HG03025 (cell line): ENCODE measurements at regions not wholly inside any gene's neighbourhood (a gene's known extent, or its start where the extent isn't known, plus 50 kb on each side); places are given as distances from the start of the nearest gene placed in this dataset.
"Not testable (repeated sequence)": the region's sequence is repeated elsewhere in the genome, so short reads cannot be mapped to it uniquely, and the experiment has no call there.

ENCODE experiments used
- ATAC-seq: cut with Tn5 transposase; IDR thresholded peaks from one replicate; pipeline ENCODE4 v1.9.1; 2021; ENCODE audit warnings: mild to moderate bottlenecking, moderate library complexity; ENCODE audit not compliant: unreplicated experiment, low FRiP score

DNA sequence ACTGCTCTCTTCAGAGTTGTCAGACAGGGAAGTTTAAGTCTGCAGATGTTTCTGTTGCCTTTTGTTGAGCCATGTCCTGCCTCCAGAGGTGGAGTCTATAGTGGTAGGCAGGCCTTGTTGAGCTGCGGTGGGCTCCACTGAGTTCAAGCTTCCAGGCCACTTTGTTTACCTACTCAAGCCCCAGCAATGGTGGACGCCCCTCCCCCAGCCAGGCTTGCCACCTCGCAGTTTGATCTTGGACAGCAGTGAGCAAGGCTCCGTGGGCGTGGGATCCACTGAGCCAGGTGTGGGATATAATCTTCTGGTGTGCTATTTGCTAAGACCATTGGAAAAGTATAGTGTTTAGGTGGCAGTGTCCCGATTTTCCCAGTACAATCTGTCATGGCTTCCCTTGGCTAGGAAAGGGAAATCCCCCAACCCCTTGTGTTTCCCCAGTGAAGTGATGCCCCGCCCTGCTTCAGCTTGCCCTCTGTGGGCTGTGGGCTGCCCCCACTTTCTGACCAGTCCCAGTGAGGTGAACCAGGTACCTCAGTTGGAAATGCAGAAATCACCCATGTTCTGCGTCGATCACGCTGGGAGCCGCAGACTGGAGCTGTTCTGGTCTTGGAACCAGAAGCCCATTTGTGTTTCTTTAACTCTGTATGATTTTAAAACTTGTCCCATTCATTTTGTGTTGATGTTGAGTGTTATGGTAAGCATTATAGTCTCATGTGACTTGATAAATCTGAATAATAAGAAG, 89.2 kb upstream of the CALCR start:
- no peak for ATAC-seq

DNA sequence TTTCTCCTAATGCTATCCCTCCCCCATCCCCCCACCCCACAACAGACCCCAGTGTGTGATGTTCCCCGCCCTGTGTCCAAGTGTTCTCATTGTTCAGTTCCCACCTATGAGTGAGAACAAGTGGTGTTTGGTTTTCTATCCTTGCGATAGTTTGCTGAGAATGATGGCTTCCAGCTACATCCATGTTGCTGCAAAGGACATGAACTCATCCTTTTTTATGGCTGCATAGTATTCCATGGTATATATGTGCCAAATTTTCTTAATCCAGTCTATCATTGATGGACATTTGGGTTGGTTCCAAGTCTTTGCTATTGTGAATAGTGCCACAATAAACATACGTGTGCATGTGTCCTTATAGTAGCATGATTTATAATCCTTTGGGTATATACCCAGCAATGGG, 83.6 kb upstream of the CALCR start:
- ATAC-seq, result not testable (repeated sequence)

DNA sequence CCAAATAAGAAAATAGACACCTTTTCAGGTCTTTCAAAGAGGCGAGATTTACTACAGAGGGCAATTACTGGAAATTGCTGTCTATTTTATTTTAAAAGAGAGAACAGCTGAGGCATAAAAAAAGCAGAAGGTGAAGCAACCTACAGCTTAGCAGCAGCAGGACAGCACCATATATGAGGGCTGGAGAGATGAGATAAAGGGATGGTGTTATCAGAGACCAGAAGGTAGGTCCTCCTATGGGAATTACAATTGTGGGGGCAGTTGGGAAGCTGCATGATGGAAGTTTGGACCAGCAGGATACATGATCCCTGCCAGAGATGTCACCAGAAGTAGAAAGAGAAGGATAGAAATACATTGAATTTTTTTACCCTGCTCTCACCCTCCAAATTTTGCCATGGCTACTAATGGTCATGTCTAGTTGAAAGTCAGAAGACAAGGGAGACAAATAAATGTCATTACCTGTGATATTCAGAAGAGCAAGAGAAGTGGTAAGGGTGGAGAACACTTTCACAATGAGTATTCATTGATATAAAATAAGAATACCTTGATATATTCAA, 77.2 kb upstream of the CALCR start:
- ATAC-seq, result no peak

DNA sequence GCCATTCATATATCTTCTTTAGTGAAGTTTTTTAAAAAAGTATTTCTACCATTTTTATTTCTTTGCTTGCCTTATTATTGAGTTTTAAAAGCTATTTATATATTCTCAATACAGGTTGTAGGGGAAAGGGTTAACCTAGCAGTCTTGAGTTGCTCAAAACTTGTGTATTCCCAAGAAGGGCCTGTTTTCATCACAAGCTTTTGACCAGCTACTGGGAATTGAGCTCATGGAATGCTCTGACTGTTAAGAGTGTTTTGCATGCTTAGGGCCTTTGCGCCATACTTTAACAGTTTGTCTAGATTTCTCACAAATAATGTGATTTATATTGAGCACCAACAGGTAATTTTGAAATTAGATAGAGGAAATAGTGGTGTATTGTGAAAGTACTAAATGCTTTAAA, 72.0 kb upstream of the CALCR start:
- no peak for ATAC-seq

DNA sequence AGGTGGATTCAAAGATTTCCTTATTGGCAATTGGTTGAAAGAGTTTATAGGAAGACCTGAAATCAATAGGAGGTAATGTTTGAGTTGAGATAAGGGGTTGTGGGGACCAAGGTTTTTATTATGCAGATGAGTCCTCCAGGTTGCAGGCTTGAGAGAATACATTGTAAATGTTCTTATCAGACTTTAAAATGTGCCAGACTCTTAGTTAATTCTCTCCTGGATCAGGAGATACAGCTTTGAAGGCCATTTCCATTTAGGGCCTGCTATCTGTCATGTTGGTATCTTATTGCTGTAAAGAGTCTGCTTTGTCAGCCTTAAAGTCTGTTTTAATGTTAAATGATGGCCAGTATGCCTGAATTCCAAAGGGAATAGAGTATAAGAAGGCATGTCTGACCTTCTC, 61.8 kb upstream of the CALCR start:
- ATAC-seq, result no peak

DNA sequence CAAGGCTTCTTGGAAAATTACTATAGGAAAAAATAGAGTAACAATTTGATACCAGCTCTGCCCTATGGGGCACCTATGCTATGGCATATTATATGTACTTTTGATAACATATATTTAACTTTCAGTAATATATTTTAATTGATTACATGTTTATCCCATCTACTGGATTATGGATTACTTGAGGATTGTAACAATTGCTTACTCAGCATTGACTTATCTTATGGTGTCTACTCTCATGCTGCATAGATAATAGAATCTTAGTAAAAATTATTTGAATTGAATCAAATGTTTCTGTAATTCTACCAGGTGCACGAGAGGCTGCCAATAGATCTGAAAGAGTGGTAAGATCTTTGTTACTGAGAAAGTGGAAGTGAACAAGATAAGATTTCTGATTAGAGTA, 57.8 kb upstream of the CALCR start:
- no peak for ATAC-seq

DNA sequence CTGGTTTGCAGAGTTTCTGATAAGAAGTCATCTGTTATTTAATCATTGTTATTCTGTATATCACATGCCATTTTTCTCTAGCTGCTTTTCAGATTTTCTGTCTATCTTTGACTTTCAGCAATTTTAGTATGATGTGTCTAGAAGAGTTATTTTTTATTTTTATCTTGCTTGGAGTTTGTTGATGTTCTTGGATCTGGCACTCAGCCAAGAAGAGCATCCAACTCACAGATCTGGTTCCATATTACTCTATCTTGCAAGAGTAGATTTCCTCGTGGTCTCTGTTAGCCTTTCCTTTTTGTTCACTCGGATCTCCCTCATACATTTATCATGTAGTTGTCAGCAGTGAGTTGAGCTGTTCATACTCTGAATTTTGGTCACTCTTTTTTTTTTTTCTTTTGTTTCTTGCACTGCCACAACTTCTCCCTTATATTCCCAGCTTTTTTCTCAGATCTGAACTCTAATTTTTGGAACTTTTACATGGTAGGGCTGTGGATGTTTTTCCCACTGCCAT, 54.8 kb upstream of the CALCR start:
- ATAC-seq, result no peak

DNA sequence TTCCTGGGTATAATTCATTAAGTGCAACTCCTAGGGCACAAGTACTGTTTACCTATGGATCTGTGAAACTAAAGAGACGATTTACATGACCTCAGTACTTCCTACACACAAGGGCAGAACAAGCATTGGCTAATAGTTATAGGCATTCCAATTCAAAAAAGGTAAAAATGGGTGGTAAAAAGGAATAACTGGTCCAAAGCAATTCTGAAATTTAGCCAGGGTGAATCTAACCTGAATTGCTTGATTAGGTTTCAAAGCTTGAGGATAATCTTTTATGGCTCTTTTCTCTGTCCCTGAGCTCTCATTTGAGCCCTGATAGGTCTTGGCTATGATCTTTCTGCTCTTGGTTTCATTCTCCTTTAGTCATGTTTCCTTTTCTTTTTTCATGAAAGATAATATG, 52.3 kb upstream of the CALCR start:
- no peak for ATAC-seq
